ENCODE measurements at regions not wholly inside any gene's neighbourhood (a gene's known extent, or its start where the extent isn't known, plus 50 kb on each side); places are given as distances from the start of the nearest gene placed in this dataset.

- H3K9me3 ChIP-seq: no peaks in the 10 kb centered on the region
These were observed 219.6 kb downstream of the CD83 start for GRCh38 chr6:14337152-14337551.

GRCh38 chr6:14339172-14339571 lies 221.6 kb downstream of the CD83 start:
- Histone ChIP-seq H3K4me1 (peaks cover 0 to 3% (median 0%) of the 10 kb centered on the region in 4 donors), H3K27me3 (no peaks in the 10 kb centered on the region), H3K4me3 (no peak overlapping the region), H3K36me3 (no peaks in the 10 kb centered on the region), H3K9me3 (no peaks in the 10 kb centered on the region), H3K27ac (no peak overlapping the region)
- no peak for TF ChIP-seq POLR2AphosphoS5 (IDR thresholded peaks at IDR 0.05)
- no peak for TF ChIP-seq CTCF (IDR thresholded peaks at IDR 0.05)
- no peak for TF ChIP-seq EP300 (IDR thresholded peaks at IDR 0.05)
- no peak for TF ChIP-seq POLR2A (IDR thresholded peaks at IDR 0.05)
- WGBS, 2 donors: 91 to 92% methylated on average over 1 of the region's 1 CpG
- DNase-seq: no peak
- no peak for ATAC-seq (ENCODE audit: low FRiP score in 2 of 2)

More at GRCh38 chr6:14337152-14337551, 219.6 kb downstream of the CD83 start:
- no peak for ATAC-seq (ENCODE audit: low FRiP score in 2 of 2)
- peaks cover 0 to 6% (median 1%) of the 10 kb centered on the region in 4 donors for H3K4me1 ChIP-seq
- H3K4me3 ChIP-seq: no peak overlapping the region
- TF ChIP-seq CTCF (IDR thresholded peaks at IDR 0.05) (no peak), POLR2AphosphoS5 (IDR thresholded peaks at IDR 0.05) (no peak), POLR2A (IDR thresholded peaks at IDR 0.05) (no peak), EP300 (IDR thresholded peaks at IDR 0.05) (no peak)
- 48 to 53% methylated on average over 3 of the region's 3 CpGs for WGBS, 2 donors
- H3K36me3 ChIP-seq: no peaks in the 10 kb centered on the region
- H3K27ac ChIP-seq: no peak overlapping the region
- no peaks in the 10 kb centered on the region for H3K27me3 ChIP-seq
- no peak for DNase-seq

- Histone ChIP-seq H3K9me3 (no peaks in the 10 kb centered on the region), H3K4me3 (no peak overlapping the region), H3K27ac (no peak overlapping the region), H3K27me3 (no peaks in the 10 kb centered on the region), H3K36me3 (no peaks in the 10 kb centered on the region), H3K4me1 (peaks cover 0 to 3% (median 0%) of the 10 kb centered on the region in 4 donors)
- ATAC-seq (ENCODE audit: low FRiP score in 2 of 2) (no peak), DNase-seq (no peak)
- 91 to 92% methylated on average over 4 of the region's 4 CpGs for WGBS, 2 donors
- TF ChIP-seq POLR2A (IDR thresholded peaks at IDR 0.05) (no peak), EP300 (IDR thresholded peaks at IDR 0.05) (no peak), CTCF (IDR thresholded peaks at IDR 0.05) (no peak), POLR2AphosphoS5 (IDR thresholded peaks at IDR 0.05) (no peak)
These were observed 222.4 kb downstream of the CD83 start for GRCh38 chr6:14339711-14340584.

- H3K27me3 ChIP-seq: no peaks in the 10 kb centered on the region
- H3K36me3 ChIP-seq: no peaks in the 10 kb centered on the region
- TF ChIP-seq CTCF (IDR thresholded peaks at IDR 0.05) (no peak), POLR2A (IDR thresholded peaks at IDR 0.05) (no peak), POLR2AphosphoS5 (IDR thresholded peaks at IDR 0.05) (no peak), EP300 (IDR thresholded peaks at IDR 0.05) (no peak)
- no peak overlapping the region for H3K27ac ChIP-seq
- peaks cover 0 to 3% (median 0%) of the 10 kb centered on the region in 4 donors for H3K4me1 ChIP-seq
- ATAC-seq (ENCODE audit: low FRiP score in 2 of 2) (no peak), DNase-seq (no peak)
- 81 to 92% methylated on average over 6 of the region's 6 CpGs for WGBS, 2 donors
- no peaks in the 10 kb centered on the region for H3K9me3 ChIP-seq
- H3K4me3 ChIP-seq: no peak overlapping the region
These were observed 226.9 kb downstream of the CD83 start for GRCh38 chr6:14344486-14344885.

All from upper lobe of left lung (tissue), 6 donors.